SK-N-SH (cell line): ENCODE measurements at regions not wholly inside any gene's neighbourhood (a gene's known extent, or its start where the extent isn't known, plus 50 kb on each side); places are given as distances from the start of the nearest gene placed in this dataset.

ENCODE experiments used
- CTCF ChIA-PET: fragments of 300-600, 350-600 bp; formaldehyde crosslinking; extraction: SDS; loops from one replicate; lab custom pipeline; 2021; lab: Yijun Ruan, JAX
- POLR2A ChIA-PET: fragments of 350-600 bp; sonication (Branson Sonifier 250); formaldehyde crosslinking; extraction: SDS; loops from one replicate; lab custom pipeline; 2020; ENCODE audit warnings: antibody characterized with exemption, inconsistent platforms; lab: Yijun Ruan, JAX
- DNase-seq: peaks from one replicate; pipeline ENCODE4 v3.0.0; 2012
- H2AFZ ChIP-seq: fragments of 200-600 bp; sonication (generic); 2 replicates; pipeline ENCODE4 v1.8.1; 2016; ENCODE audit warnings: antibody characterized with exemption, mild to moderate bottlenecking, low read depth
- H3F3A ChIP-seq: fragments of 200-600 bp; sonication (generic); replicated peaks from 2 replicates; pipeline ENCODE3; 2016; ENCODE audit warnings: antibody characterized with exemption, mild to moderate bottlenecking; ENCODE audit not compliant: insufficient read depth
- H3K27ac ChIP-seq, 2 experiments: fragments of 200-500 bp in 1 of 2; fragments of 200-600 bp in 1 of 2; sonication (Bioruptor generic) in 1 of 2; sonication (generic), shearing (Covaris generic) in 1 of 2; 2 replicates each; pipeline versions ENCODE4 v1.5.1 to v1.6.1; 2014 to 2016; ENCODE audit warnings: low read depth in 2 of 2, inconsistent platforms in 1 of 2, low read length in 1 of 2, mild to moderate bottlenecking in 1 of 2, mixed read lengths in 1 of 2
- H3K27me3 ChIP-seq: fragments of 200-600 bp; sonication (generic), shearing (Covaris generic); 2 replicates; pipeline ENCODE4 v1.6.1; 2016; ENCODE audit warnings: mixed run types; ENCODE audit not compliant: insufficient read depth
- H3K36me3 ChIP-seq, 2 experiments: fragments of 200-500 bp in 1 of 2; fragments of 200-600 bp in 1 of 2; sonication (Bioruptor generic) in 1 of 2; sonication (generic) in 1 of 2; replicated peaks in 1 of 2; 2 replicates each; pipeline versions ENCODE3 to v1.5.1; 2014 to 2016; ENCODE audit warnings: low read length in 1 of 2, mild to moderate bottlenecking in 1 of 2; ENCODE audit not compliant: insufficient read depth in 2 of 2, control insufficient read depth in 1 of 2
- H3K4me1 ChIP-seq, 2 experiments: fragments of 200-500 bp in 1 of 2; fragments of 200-600 bp in 1 of 2; sonication (Bioruptor generic) in 1 of 2; sonication (generic), shearing (Covaris generic) in 1 of 2; 2 replicates each; pipeline versions ENCODE4 v1.5.1 to v1.6.1; 2014 to 2016; ENCODE audit warnings: low read depth in 1 of 2, low read length in 1 of 2, mixed run types in 1 of 2; ENCODE audit not compliant: insufficient read depth in 2 of 2, control insufficient read depth in 1 of 2
- H3K4me2 ChIP-seq: fragments of 200-600 bp; sonication (generic), shearing (Covaris generic); 2 replicates; pipeline ENCODE4 v1.6.1; 2017; ENCODE audit warnings: mixed run types
- H3K4me3 ChIP-seq, 2 experiments: fragments of 200-500 bp in 1 of 2; fragments of 200-600 bp in 1 of 2; sonication (Bioruptor generic) in 1 of 2; sonication (generic), shearing (Covaris generic) in 1 of 2; 2 replicates each; pipeline versions ENCODE4 v1.5.1 to v1.8.1; 2014 to 2016; ENCODE audit warnings: low read depth in 2 of 2, inconsistent platforms in 1 of 2, low read length in 1 of 2, mild to moderate bottlenecking in 1 of 2, mixed read lengths in 1 of 2, moderate library complexity in 1 of 2
- H3K79me2 ChIP-seq: fragments of 200-600 bp; sonication (generic); 2 replicates; pipeline ENCODE4 v1.8.1; 2017; ENCODE audit warnings: mild to moderate bottlenecking; ENCODE audit not compliant: insufficient read depth
- H3K9ac ChIP-seq: fragments of 200-600 bp; sonication (generic); 2 replicates; pipeline ENCODE4 v1.6.1; 2017; ENCODE audit warnings: mixed run types
- H3K9me2 ChIP-seq: fragments of 200-600 bp; sonication (generic); 2 replicates; pipeline ENCODE4 v1.6.1; 2017; ENCODE audit warnings: mixed run types
- H3K9me3 ChIP-seq: fragments of 200-600 bp; sonication (generic); 2 replicates; pipeline ENCODE4 v1.6.1; 2017; ENCODE audit warnings: mixed run types, mild to moderate bottlenecking, moderate library complexity
- H4K20me1 ChIP-seq: fragments of 200-600 bp; sonication (generic); 2 replicates; pipeline ENCODE4 v1.6.1; 2017; ENCODE audit warnings: mild to moderate bottlenecking, mixed run types; ENCODE audit not compliant: insufficient read depth
- CHD2 ChIP-seq: fragments of 150-350 bp; IDR thresholded peaks from 2 replicates; pipeline ENCODE4 v1.6.1; 2018; ENCODE audit warnings: low read length; ENCODE audit not compliant: partially characterized antibody
- ELF1 ChIP-seq: IDR thresholded peaks from 2 replicates; pipeline ENCODE4 v1.4.0; 2012
- EZH2phosphoT487 ChIP-seq: fragments of 200-600 bp; sonication (generic); IDR thresholded peaks from 2 replicates; pipeline ENCODE4 v1.6.1; 2017; ENCODE audit warnings: low read depth, mixed run types, mild to moderate bottlenecking, antibody characterized with exemption, moderate library complexity, borderline replicate concordance
- FOSL2 ChIP-seq: IDR thresholded peaks from 2 replicates; pipeline ENCODE4 v1.4.0; 2012; ENCODE audit warnings: low read depth, mild to moderate bottlenecking, moderate library complexity, borderline replicate concordance
- FOXJ3 ChIP-seq: sonication (generic); formaldehyde crosslinking; IDR thresholded peaks from 2 replicates; pipeline ENCODE4 v1.5.1; 2020; ENCODE audit warnings: mild to moderate bottlenecking, missing genetic modification reagents
- FOXM1 ChIP-seq: IDR thresholded peaks from 2 replicates; pipeline ENCODE4 v1.4.0; 2012; ENCODE audit warnings: low read depth, mild to moderate bottlenecking
- GABPA ChIP-seq: IDR thresholded peaks from 2 replicates; pipeline ENCODE4 v1.4.0; 2012; ENCODE audit warnings: low read depth, mild to moderate bottlenecking
- GATA2 ChIP-seq: sonication (generic); formaldehyde crosslinking; IDR thresholded peaks from 2 replicates; pipeline ENCODE4 v1.5.0; 2020; ENCODE audit warnings: mild to moderate bottlenecking, missing genetic modification reagents
- JUND ChIP-seq: IDR thresholded peaks from 2 replicates; pipeline ENCODE4 v1.4.0; 2012
- MAX ChIP-seq: IDR thresholded peaks from 2 replicates; pipeline ENCODE4 v1.4.0; 2012; ENCODE audit warnings: low read depth
- MXI1 ChIP-seq: IDR thresholded peaks from 2 replicates; pipeline ENCODE4 v1.6.1; 2012; ENCODE audit warnings: mild to moderate bottlenecking, low read depth, low read length, improper control_type of control experiment
- NRF1 ChIP-seq: IDR thresholded peaks from 2 replicates; pipeline ENCODE4 v1.6.1; 2012; ENCODE audit warnings: low read depth, mild to moderate bottlenecking, low read length
- PBX3 ChIP-seq: IDR thresholded peaks from 2 replicates; pipeline ENCODE4; 2012
- POLR2AphosphoS5 ChIP-seq: IDR thresholded peaks from 2 replicates; pipeline ENCODE4 v1.6.1; 2012; ENCODE audit warnings: low read depth, low read length
- RAD21 ChIP-seq: IDR thresholded peaks from 2 replicates; pipeline ENCODE4 v1.6.1; 2012; ENCODE audit warnings: mild to moderate bottlenecking, low read length
- REST ChIP-seq: IDR thresholded peaks from 2 replicates; pipeline ENCODE4 v1.6.1; 2012; ENCODE audit warnings: mild to moderate bottlenecking, low read depth, low read length, moderate library complexity
- RFX5 ChIP-seq: IDR thresholded peaks from 2 replicates; pipeline ENCODE4 v1.6.1; 2012; ENCODE audit warnings: mild to moderate bottlenecking, improper control_type of control experiment, low read length
- RXRA ChIP-seq: IDR thresholded peaks from 2 replicates; pipeline ENCODE4 v1.4.0; 2012; ENCODE audit warnings: low read depth, mild to moderate bottlenecking, borderline replicate concordance
- SIN3A ChIP-seq: IDR thresholded peaks from 2 replicates; pipeline ENCODE4 v1.6.1; 2012; ENCODE audit warnings: low read depth, mild to moderate bottlenecking, low read length, moderate library complexity, borderline replicate concordance
- SMC3 ChIP-seq: IDR thresholded peaks from 2 replicates; pipeline ENCODE4 v1.6.1; 2012; ENCODE audit warnings: low read depth, low read length, improper control_type of control experiment
- TEAD4 ChIP-seq: IDR thresholded peaks from 2 replicates; pipeline ENCODE4 v1.4.0; 2012; ENCODE audit warnings: mild to moderate bottlenecking, borderline replicate concordance; ENCODE audit not compliant: insufficient read depth
- USF1 ChIP-seq: IDR thresholded peaks from 2 replicates; pipeline ENCODE4 v1.4.0; 2012; ENCODE audit warnings: low read depth, borderline replicate concordance
- USF2 ChIP-seq: fragments of 150-350 bp; IDR thresholded peaks from 2 replicates; pipeline ENCODE4 v1.6.1; 2017; ENCODE audit warnings: antibody characterized with exemption, low read length, low read depth, borderline replicate concordance
- ZBTB33 ChIP-seq: IDR thresholded peaks from 2 replicates; pipeline ENCODE4 v1.4.0; 2012; ENCODE audit warnings: low read depth, borderline replicate concordance
- WGBS: methylation state at CpG from one replicate; pipeline ENCODE4 v1.1.6; 2017; ENCODE audit warnings: low lambda C conversion rate; 5-methylcytosine and 5-hydroxymethylcytosine counted together

GRCh38 chr10:83492004-83492403 lies 647.3 kb upstream of the GHITM start (continued):
- no peak for TF ChIP-seq REST
- TF ChIP-seq SMC3: no peak
- TF ChIP-seq TEAD4: no peak
- TF ChIP-seq NRF1: no peak
- TF ChIP-seq MAX: no peak
- TF ChIP-seq RXRA: no peak
- TF ChIP-seq ELF1: no peak
- no peak for TF ChIP-seq ZBTB33
- no peak for TF ChIP-seq CHD2
- TF ChIP-seq SIN3A: no peak

GRCh38 chr10:83512681-83513080 lies 626.6 kb upstream of the GHITM start:
- DNase-seq: no peak
- Histone ChIP-seq H3K36me3 (no peaks in the 10 kb centered on the region), H3K79me2 (no peaks in the 10 kb centered on the region), H3K9ac (no peak overlapping the region), H2AFZ (no peak overlapping the region), H3K9me2 (no peaks in the 10 kb centered on the region), H3K9me3 (no peaks in the 10 kb centered on the region), H3K4me3 (no peak overlapping the region), H3K4me1 (peaks cover 0 to 4% of the 10 kb centered on the region in 2 experiments; a peak in 2 of 4 replicates), H3K27ac (no peak overlapping the region), H3K4me2 (no peak overlapping the region), H3K27me3 (no peaks in the 10 kb centered on the region), H4K20me1 (no peaks in the 10 kb centered on the region), H3F3A (no peaks in the 10 kb centered on the region)
- CTCF ChIA-PET: interaction anchor here (1.5 kb wide), 1 partner anchor 18 kb away, joined by 3 read pairs; no protein-coding TSS in a partner anchor
- 60% methylated on average over 5 of the region's 5 CpGs for WGBS
- POLR2A ChIA-PET: no interaction called here
- TF ChIP-seq TEAD4 (no peak), FOSL2 (no peak), GATA2 (CRISPR knock-in tag) (no peak), USF2 (no peak), GABPA (no peak), PBX3 (no peak), RFX5 (no peak), ELF1 (no peak), SIN3A (no peak), POLR2AphosphoS5 (no peak), JUND (no peak), FOXM1 (no peak), FOXJ3 (CRISPR knock-in tag) (no peak), MXI1 (no peak), RAD21 (no peak), USF1 (no peak), EZH2phosphoT487 (no peak)
